GM12891 (cell line): ENCODE measurements at regions not wholly inside any gene's neighbourhood (a gene's known extent, or its start where the extent isn't known, plus 50 kb on each side); places are given as distances from the start of the nearest gene placed in this dataset.

Experiments used
- POLR2A ChIP-seq: IDR thresholded peaks from 2 replicates; pipeline ENCODE4 v1.6.1; 2011; ENCODE audit warnings: low read depth, low read length, control low read depth
- POLR2AphosphoS5 ChIP-seq: IDR thresholded peaks from 2 replicates; pipeline ENCODE4 v1.6.1; 2011; ENCODE audit warnings: low read depth, low read length, control low read depth
- SPI1 ChIP-seq: IDR thresholded peaks from 2 replicates; pipeline ENCODE4 v1.6.1; 2011; ENCODE audit warnings: low read depth, low read length, control low read depth
- TAF1 ChIP-seq: IDR thresholded peaks from 2 replicates; pipeline ENCODE4 v1.6.1; 2011; ENCODE audit warnings: low read depth, low read length, control low read depth

- TF ChIP-seq POLR2A: no peak
- no peak for TF ChIP-seq POLR2AphosphoS5
- TF ChIP-seq TAF1: no peak
- no peak for TF ChIP-seq SPI1
Measured at GRCh38 chr5:30524428-30524827, 669.1 kb upstream of the CDH6 start.
